GM12864 (cell line): ENCODE measurements at regions not wholly inside any gene's neighbourhood (a gene's known extent, or its start where the extent isn't known, plus 50 kb on each side); places are given as distances from the start of the nearest gene placed in this dataset.

Experiments
- DNase-seq: peaks from one replicate; pipeline ENCODE4 v3.0.0-alpha.2; 2011; ENCODE audit warnings: low read depth
- H3K4me3 ChIP-seq: 2 replicates; pipeline ENCODE4 v1.5.1; 2011; ENCODE audit warnings: mild to moderate bottlenecking, low read depth, low read length, control low read depth
- CTCF ChIP-seq: IDR thresholded peaks from 2 replicates; pipeline ENCODE4 v1.5.1; 2011; ENCODE audit warnings: low read depth, mild to moderate bottlenecking, moderate library complexity, low read length, control low read depth, inconsistent platforms; ENCODE audit errors: missing control alignments

- TF ChIP-seq CTCF, result no peak
- H3K4me3 ChIP-seq, result no peak overlapping the region
- no peak for DNase-seq
These were observed 172.1 kb upstream of the PHYHIPL start for GRCh38 chr10:59004392-59004791.

DNA sequence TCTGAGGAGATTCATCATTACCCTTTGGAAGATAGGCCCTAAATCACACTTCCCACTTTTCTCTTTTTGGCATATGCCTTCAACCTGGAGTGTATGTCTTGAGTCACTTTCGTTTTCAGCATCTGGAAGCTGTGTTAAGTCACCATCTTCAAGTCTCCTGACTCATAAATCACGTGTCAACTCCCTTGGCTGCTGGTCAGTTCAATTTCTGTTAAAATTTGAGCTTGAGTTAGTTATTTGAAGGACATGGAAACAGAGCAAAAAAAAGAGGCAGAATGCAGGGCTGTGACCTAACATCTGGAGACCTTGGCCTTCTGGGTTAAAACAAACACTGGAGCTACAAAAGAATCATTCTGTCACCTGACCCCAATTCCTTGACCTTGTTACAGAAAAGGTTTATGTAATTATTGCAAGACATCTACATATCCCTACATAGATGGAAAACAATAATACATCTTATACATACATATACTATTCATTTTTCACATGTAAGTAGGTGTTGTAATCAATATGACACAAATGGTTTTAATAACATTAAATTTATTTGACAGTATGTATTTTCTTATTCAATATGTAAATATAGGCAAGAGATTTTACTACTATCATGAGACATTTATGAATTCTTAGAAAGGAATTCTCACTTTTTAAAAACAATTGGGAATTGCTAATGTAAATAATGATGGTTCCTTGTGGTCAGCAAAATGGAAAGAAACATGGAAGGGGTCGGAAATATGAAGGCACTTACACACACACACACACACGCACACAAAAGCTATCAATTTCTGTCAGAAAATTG, 169.7 kb upstream of the PHYHIPL start:
- no peak for TF ChIP-seq CTCF
- no peak for DNase-seq

GRCh38 chr10:59007307-59008025, 169.0 kb upstream of the PHYHIPL start:
- no peak overlapping the region for H3K4me3 ChIP-seq
- TF ChIP-seq CTCF, result no peak
- DNase-seq, result no peak

More for the DNA sequence above, 169.7 kb upstream of the PHYHIPL start:
- H3K4me3 ChIP-seq, result no peak overlapping the region

- H3K4me3 ChIP-seq, result no peak overlapping the region
- no peak for DNase-seq
- no peak for TF ChIP-seq CTCF
These were observed 168.0 kb upstream of the PHYHIPL start for GRCh38 chr10:59008452-59008851.

DNA sequence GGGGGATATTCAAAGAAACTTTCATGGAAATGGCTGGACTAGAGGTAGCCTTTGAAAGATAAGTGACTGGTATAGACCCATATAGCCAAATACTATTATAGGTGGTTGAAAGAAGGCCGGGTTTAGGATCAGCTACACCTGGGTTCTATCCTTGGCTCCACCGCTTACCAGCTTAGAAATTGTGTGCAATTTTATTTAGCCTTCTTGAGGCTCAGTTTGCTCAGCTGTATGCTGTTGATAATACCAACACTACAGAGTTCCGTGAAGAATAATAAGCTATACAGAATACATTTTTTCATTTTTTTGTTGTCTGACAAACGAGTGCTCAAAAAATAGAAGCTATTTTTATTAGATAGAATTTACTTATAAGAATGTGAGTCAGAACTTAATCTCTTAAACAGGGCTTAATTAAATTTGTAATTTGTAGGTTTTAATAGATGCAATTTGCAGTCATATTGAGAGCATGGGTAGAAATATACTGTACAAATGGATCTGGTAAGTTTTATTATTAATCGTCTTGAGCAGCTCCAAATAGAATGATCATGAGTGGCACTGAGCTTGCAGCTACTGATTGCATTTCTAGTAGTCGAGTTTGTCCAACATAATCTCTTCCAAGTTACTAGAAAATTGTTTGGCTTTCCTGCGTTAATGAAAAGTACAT, 164.3 kb upstream of the PHYHIPL start:
- H3K4me3 ChIP-seq, result no peak overlapping the region
- no peak for DNase-seq
- no peak for TF ChIP-seq CTCF

GRCh38 chr10:59012839-59013238, 163.6 kb upstream of the PHYHIPL start:
- DNase-seq, result no peak
- H3K4me3 ChIP-seq, result no peak overlapping the region

More at GRCh38 chr10:59012839-59013238, 163.6 kb upstream of the PHYHIPL start:
- no peak for TF ChIP-seq CTCF
